HL-60 (cell line): ENCODE measurements at regions not wholly inside any gene's neighbourhood (a gene's known extent, or its start where the extent isn't known, plus 50 kb on each side); places are given as distances from the start of the nearest gene placed in this dataset.

ENCODE experiments used
- DNase-seq, 2 experiments: peaks; one replicate each; pipeline ENCODE4 v3.0.0-alpha.2; 2010 to 2020; ENCODE audit warnings: low read depth in 1 of 2, low spot score in 1 of 2
- H3K27ac ChIP-seq: fragments of 250-450 bp; sonication (Bioruptor Pico); replicated peaks from 2 replicates; pipeline ENCODE4 v1.5.1; 2020; ENCODE audit warnings: mild to moderate bottlenecking, moderate library complexity
- H3K27me3 ChIP-seq: fragments of 250-450 bp; sonication (Bioruptor Pico); 2 replicates; pipeline ENCODE4 v1.5.1; 2021; ENCODE audit warnings: mild to moderate bottlenecking, moderate library complexity; ENCODE audit not compliant: insufficient read depth, poor library complexity, severe bottlenecking
- H3K4me3 ChIP-seq: replicated peaks from 2 replicates; pipeline ENCODE4 v1.5.1; 2011; ENCODE audit warnings: mild to moderate bottlenecking, control low read depth, low read length; ENCODE audit not compliant: insufficient read depth
- CTCF ChIP-seq: IDR thresholded peaks from one replicate; pipeline ENCODE4 v1.5.1; 2011; ENCODE audit warnings: low read length, control low read depth, inconsistent platforms; ENCODE audit not compliant: insufficient read depth
- GABPA ChIP-seq: IDR thresholded peaks from 2 replicates; pipeline ENCODE4 v1.6.1; 2012; ENCODE audit warnings: low read depth
- POLR2AphosphoS5 ChIP-seq: IDR thresholded peaks from 2 replicates; pipeline ENCODE4 v1.6.1; 2012; ENCODE audit warnings: low read depth
- REST ChIP-seq: IDR thresholded peaks from 2 replicates; pipeline ENCODE4 v1.6.1; 2012; ENCODE audit warnings: low read depth; ENCODE audit not compliant: insufficient replicate concordance
- SPI1 ChIP-seq: IDR thresholded peaks from 2 replicates; pipeline ENCODE4 v1.6.1; 2012; ENCODE audit warnings: low read depth, mild to moderate bottlenecking, borderline replicate concordance

- TF ChIP-seq SPI1 (no peak), GABPA (no peak)
- Histone ChIP-seq H3K4me3 (no peak overlapping the region), H3K27ac (no peak overlapping the region), H3K27me3 (peaks cover 6% of the 10 kb centered on the region)
- DNase-seq = no peak
These were observed 240.2 kb downstream of the ENGASE start for GRCh38 chr17:79314617-79315357.

GRCh38 chr17:79311373-79311772 lies 236.7 kb downstream of the ENGASE start:
- no peak overlapping the region for H3K27ac ChIP-seq
- no peaks in the 10 kb centered on the region for H3K27me3 ChIP-seq
- H3K4me3 ChIP-seq = no peak overlapping the region
- TF ChIP-seq GABPA = no peak
- no peak for TF ChIP-seq SPI1
- TF ChIP-seq REST = no peak
- TF ChIP-seq POLR2AphosphoS5 = no peak
- TF ChIP-seq CTCF = no peak
- no peak for DNase-seq

DNA sequence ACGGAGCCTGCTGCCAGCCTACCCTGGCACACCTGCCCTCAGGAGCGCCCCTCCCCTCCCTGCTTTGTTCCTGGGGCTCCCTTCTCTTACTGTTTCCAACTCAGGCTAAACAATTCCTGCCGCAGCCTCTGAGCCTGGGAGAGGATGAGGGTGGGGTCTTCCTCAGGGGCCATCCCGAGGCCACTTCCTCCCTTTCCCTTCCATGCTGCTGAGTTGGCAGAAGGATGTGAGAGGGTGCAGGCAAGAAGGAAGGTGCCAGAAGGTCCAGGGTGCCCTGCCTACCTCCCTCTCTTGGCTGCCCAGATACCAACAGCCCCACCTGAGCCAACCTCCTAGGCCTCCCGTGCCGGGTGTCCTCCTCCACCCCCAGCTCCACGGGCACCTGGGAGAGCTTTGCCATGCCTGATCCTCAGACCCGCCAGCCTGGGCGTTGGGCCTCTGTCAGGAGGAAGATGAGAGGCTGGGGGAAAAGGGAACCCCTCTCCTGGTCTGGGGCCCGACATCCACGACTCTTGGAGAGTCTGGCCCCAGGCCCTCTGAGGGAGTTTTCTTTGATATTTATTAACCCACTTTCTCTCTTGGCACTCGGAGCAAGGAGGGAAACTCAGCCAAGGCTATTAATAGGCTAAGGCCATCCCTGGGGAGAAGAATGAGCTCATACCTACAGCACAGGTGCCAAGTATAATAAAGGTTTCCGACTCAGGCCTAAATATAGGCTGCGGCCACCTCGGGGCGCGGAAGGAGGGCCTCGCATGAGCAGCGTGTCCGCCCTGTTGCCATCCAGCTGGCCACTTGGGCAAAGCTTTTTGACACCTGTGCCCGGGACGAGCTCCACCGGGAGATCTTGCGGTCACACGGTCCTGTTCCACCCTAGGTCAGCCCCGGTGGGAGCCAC lies 232.0 kb downstream of the ENGASE start:
- TF ChIP-seq GABPA (no peak), REST (no peak), SPI1 (no peak), CTCF (no peak), POLR2AphosphoS5 (no peak)
- DNase-seq = no peak
- H3K4me3 ChIP-seq = no peak overlapping the region
- no peaks in the 10 kb centered on the region for H3K27me3 ChIP-seq
- H3K27ac ChIP-seq = no peak overlapping the region

- H3K4me3 ChIP-seq = no peak overlapping the region
- TF ChIP-seq CTCF = no peak
- no peak for TF ChIP-seq SPI1
- no peak for TF ChIP-seq GABPA
- no peak for TF ChIP-seq REST
- no peak for TF ChIP-seq POLR2AphosphoS5
- H3K27me3 ChIP-seq = no peaks in the 10 kb centered on the region
- DNase-seq = no peak
- no peak overlapping the region for H3K27ac ChIP-seq
These were observed 231.3 kb downstream of the ENGASE start for GRCh38 chr17:79305768-79306423.
